ENCODE measurements at regions not wholly inside any gene's neighbourhood (a gene's known extent, or its start where the extent isn't known, plus 50 kb on each side); places are given as distances from the start of the nearest gene placed in this dataset.

GRCh38 chr12:125463386-125463785 is 398.2 kb downstream of the AACS start:
- Mint-ChIP-seq H3K4me3 (no peak overlapping the region), H3K36me3 (ENCODE audit: insufficient read depth in 1 of 3, low read depth in 3 of 3) (peaks cover 0 to 2% (median 0%) of the 10 kb centered on the region in 3 experiments; a peak in 2 of 7 replicates), H3K27me3 (ENCODE audit: low read depth) (peaks cover 16% of the 10 kb centered on the region), H3K4me1 (no peaks in the 10 kb centered on the region), H3K9me3 (no peaks in the 10 kb centered on the region), H3K27ac (no peak overlapping the region)
- H3K56ac ChIP-seq (ENCODE audit: insufficient read length, low read depth, low read length) = no peak overlapping the region
- H3K4me2 ChIP-seq (ENCODE audit: insufficient read depth, insufficient read length, low read length) = no peak overlapping the region
- no peak for DNase-seq
- H2BK15ac ChIP-seq (ENCODE audit: low read depth, low read length) = no peak overlapping the region
- no peaks in the 10 kb centered on the region for H3K79me1 ChIP-seq (ENCODE audit: insufficient read depth, low read depth, low read length, poor library complexity, severe bottlenecking)
- no peak overlapping the region for H3T11ph ChIP-seq (ENCODE audit: low read length)
- no peaks in the 10 kb centered on the region for H3K79me2 ChIP-seq (ENCODE audit: insufficient read depth, low read length)
- H3K23me2 ChIP-seq (ENCODE audit: insufficient read length, low read depth, low read length, poor library complexity, severe bottlenecking) = no peaks in the 10 kb centered on the region
- no peaks in the 10 kb centered on the region for H3K27me3 ChIP-seq (ENCODE audit: insufficient read depth, low read length)
- H2BK12ac ChIP-seq (ENCODE audit: insufficient read length, low read depth, low read length) = no peak overlapping the region
- no peaks in the 10 kb centered on the region for H3K4me1 ChIP-seq (ENCODE audit: insufficient read depth, low read length)
- no peak overlapping the region for H2BK20ac ChIP-seq (ENCODE audit: low read depth, low read length, poor library complexity, severe bottlenecking)
- no peak overlapping the region for H3K4ac ChIP-seq (ENCODE audit: low read depth, low read length)
- no peak overlapping the region for H4K91ac ChIP-seq (ENCODE audit: insufficient read length, low read depth, low read length)
- no peak overlapping the region for H3K18ac ChIP-seq (ENCODE audit: insufficient read length, low read depth, low read length)
- no peak overlapping the region for H3K14ac ChIP-seq (ENCODE audit: insufficient read depth, low read length)
- no peak overlapping the region for H2BK120ac ChIP-seq (ENCODE audit: low read depth, low read length, poor library complexity, severe bottlenecking)
- H4K20me1 ChIP-seq (ENCODE audit: control insufficient read depth, insufficient read depth, insufficient read length) = no peaks in the 10 kb centered on the region
- H4K5ac ChIP-seq (ENCODE audit: insufficient read length, low read depth, low read length) = no peak overlapping the region
- H3K9ac ChIP-seq (ENCODE audit: extremely low read depth, insufficient read length, low read length) = no peak overlapping the region
- H3K23ac ChIP-seq (ENCODE audit: insufficient read length, low read depth, low read length) = no peak overlapping the region
- no peak overlapping the region for H2AK5ac ChIP-seq (ENCODE audit: insufficient read length, low read length)
- H2BK5ac ChIP-seq (ENCODE audit: insufficient read length, low read length) = no peak overlapping the region
- H3K27ac ChIP-seq (ENCODE audit: insufficient read length, low read depth, low read length) = no peak overlapping the region
- no peak overlapping the region for H4K8ac ChIP-seq (replicated peaks; ENCODE audit: insufficient read length, low read depth, low read length)
- TF ChIP-seq, protein P1, sequence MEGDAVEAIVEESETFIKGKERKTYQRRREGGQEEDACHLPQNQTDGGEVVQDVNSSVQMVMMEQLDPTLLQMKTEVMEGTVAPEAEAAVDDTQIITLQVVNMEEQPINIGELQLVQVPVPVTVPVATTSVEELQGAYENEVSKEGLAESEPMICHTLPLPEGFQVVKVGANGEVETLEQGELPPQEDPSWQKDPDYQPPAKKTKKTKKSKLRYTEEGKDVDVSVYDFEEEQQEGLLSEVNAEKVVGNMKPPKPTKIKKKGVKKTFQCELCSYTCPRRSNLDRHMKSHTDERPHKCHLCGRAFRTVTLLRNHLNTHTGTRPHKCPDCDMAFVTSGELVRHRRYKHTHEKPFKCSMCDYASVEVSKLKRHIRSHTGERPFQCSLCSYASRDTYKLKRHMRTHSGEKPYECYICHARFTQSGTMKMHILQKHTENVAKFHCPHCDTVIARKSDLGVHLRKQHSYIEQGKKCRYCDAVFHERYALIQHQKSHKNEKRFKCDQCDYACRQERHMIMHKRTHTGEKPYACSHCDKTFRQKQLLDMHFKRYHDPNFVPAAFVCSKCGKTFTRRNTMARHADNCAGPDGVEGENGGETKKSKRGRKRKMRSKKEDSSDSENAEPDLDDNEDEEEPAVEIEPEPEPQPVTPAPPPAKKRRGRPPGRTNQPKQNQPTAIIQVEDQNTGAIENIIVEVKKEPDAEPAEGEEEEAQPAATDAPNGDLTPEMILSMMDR (conservative IDR thresholded peaks at IDR 0.05) = no peak
- WGBS (ENCODE audit: extremely low coverage, insufficient read length, low lambda C conversion rate) = no CpG with 5 or more reads among the region's 2 CpGs
- no peak overlapping the region for H2AFZ ChIP-seq (ENCODE audit: low read length)
- no peaks in the 10 kb centered on the region for H3K9me3 ChIP-seq (ENCODE audit: control insufficient read depth, low read depth, low read length)

Measured in H9 (cell line).